HG02642 (cell line): ENCODE measurements at regions not wholly inside any gene's neighbourhood (a gene's known extent, or its start where the extent isn't known, plus 50 kb on each side); places are given as distances from the start of the nearest gene placed in this dataset.
"Not testable (repeated sequence)": the region's sequence is repeated elsewhere in the genome, so short reads cannot be mapped to it uniquely, and the experiment has no call there.

Experiments
- ATAC-seq: cut with Tn5 transposase; IDR thresholded peaks from one replicate; pipeline ENCODE4 v1.9.1; 2021; ENCODE audit warnings: mild to moderate bottlenecking; ENCODE audit not compliant: unreplicated experiment, poor library complexity

GRCh38 chr21:33997436-33997835 lies 75.9 kb upstream of the MRPS6 start:
- ATAC-seq = no peak

- no peak for ATAC-seq
Measured at GRCh38 chr21:33994373-33994772, 78.8 kb upstream of the ATP5PO start.

GRCh38 chr21:33993286-33994231 lies 78.0 kb upstream of the ATP5PO start:
- no peak for ATAC-seq

GRCh38 chr21:33992412-33992811 lies 76.8 kb upstream of the ATP5PO start:
- not testable (repeated sequence) for ATAC-seq

- ATAC-seq = no peak
Measured at GRCh38 chr21:33991133-33991532, 75.5 kb upstream of the ATP5PO start.

- no peak for ATAC-seq
Measured at GRCh38 chr21:33989440-33989839, 73.8 kb upstream of the ATP5PO start.

GRCh38 chr21:33988237-33989017 lies 72.8 kb upstream of the ATP5PO start:
- ATAC-seq = no peak

- ATAC-seq = no peak
Measured at GRCh38 chr21:33987461-33987860, 71.9 kb upstream of the ATP5PO start.

- ATAC-seq = no peak
Measured at GRCh38 chr21:33985117-33986050, 69.8 kb upstream of the ATP5PO start.

- no peak for ATAC-seq
Measured at GRCh38 chr21:33984021-33984481, 68.4 kb upstream of the ATP5PO start.

- no peak for ATAC-seq
Measured at GRCh38 chr21:33981391-33982101, 65.9 kb upstream of the ATP5PO start.

GRCh38 chr21:33980276-33980916 lies 64.8 kb upstream of the ATP5PO start:
- no peak for ATAC-seq

GRCh38 chr21:33978585-33978984 lies 63.0 kb upstream of the ATP5PO start:
- ATAC-seq = no peak

- no peak for ATAC-seq
Measured at GRCh38 chr21:33977721-33978369, 62.2 kb upstream of the ATP5PO start.

GRCh38 chr21:33977017-33977720 lies 61.6 kb upstream of the ATP5PO start:
- ATAC-seq = no peak

- ATAC-seq = peak; percentile 58
Measured at GRCh38 chr21:33976082-33977016, 60.7 kb upstream of the ATP5PO start.

- ATAC-seq = peak; percentile 87
Measured at GRCh38 chr21:33975548-33976081, 60.0 kb upstream of the ATP5PO start.
